Kidney epithelial cell (primary cell): ENCODE measurements at regions not wholly inside any gene's neighbourhood (a gene's known extent, or its start where the extent isn't known, plus 50 kb on each side); places are given as distances from the start of the nearest gene placed in this dataset.
"Not testable (repeated sequence)": the region's sequence is repeated elsewhere in the genome, so short reads cannot be mapped to it uniquely, and the experiment has no call there.

Experiments
- DNase-seq: peaks from one replicate; pipeline ENCODE4 v3.0.0-alpha.2; 2010; ENCODE audit warnings: low read depth
- H3K27me3 ChIP-seq: 2 replicates; pipeline ENCODE4 v1.6.0; 2011; ENCODE audit warnings: low read length; ENCODE audit not compliant: control insufficient read depth, insufficient read depth
- H3K36me3 ChIP-seq: 2 replicates; pipeline ENCODE4 v1.5.1; 2011; ENCODE audit warnings: low read length; ENCODE audit not compliant: control insufficient read depth, insufficient read depth
- H3K4me3 ChIP-seq: 2 replicates; pipeline ENCODE4 v1.5.1; 2011; ENCODE audit warnings: low read depth, mild to moderate bottlenecking, control low read depth, low read length
- CTCF ChIP-seq: IDR thresholded peaks from 2 replicates; pipeline ENCODE4 v1.5.1; 2011; ENCODE audit warnings: mild to moderate bottlenecking, moderate library complexity, low read length, control low read depth, inconsistent platforms; ENCODE audit not compliant: insufficient read depth, poor library complexity, severe bottlenecking

DNA sequence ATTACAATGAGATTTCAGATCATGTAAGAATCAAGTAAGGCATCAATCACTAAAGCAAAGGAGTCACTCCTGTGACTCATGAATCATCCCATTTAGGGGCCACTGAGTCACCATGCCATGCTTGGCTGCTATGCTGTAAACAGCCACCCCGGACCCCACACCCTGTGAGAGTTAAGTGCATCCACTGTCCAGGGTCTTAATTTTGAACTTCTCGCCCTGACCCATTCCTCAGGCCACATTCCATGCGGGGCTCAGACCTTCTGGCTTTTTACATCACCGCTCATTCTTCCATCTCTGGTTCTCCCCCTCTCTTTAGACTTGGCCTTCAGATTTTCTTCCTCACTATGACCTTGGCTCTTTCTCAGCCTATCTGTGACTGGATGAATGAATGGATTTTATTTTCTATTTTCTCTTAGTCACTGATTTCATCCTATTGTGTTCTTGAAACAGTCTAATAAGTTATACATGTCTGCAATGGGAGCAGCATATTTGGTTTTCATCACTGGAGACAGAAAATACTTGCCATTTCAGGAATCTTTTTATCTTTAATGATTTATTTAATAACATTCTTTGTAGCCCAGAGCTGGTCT, 239.6 kb downstream of the SKIDA1 start:
- Histone ChIP-seq H3K27me3 (no peaks in the 10 kb centered on the region), H3K36me3 (no peaks in the 10 kb centered on the region), H3K4me3 (no peak overlapping the region)
- no peak for TF ChIP-seq CTCF
- DNase-seq, result peak; percentile 72

DNA sequence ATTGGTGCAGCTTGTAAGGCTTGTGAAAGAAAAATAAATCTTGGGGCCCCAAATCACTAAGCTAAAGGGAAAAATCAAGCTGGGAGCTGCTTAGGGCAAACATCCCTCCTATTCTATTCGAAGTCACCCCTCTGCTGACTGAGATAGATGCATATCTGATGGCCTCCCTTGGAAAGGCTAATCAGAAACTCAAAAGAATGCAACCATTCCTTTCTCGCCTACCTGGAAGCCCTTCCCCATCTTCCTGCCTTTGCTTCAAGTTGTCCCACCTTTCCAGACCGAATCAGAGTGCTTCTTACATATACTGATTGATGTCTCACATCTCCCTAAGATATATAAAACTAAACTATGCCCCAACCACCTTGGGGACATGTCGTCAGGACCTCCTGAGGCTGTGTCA, 240.3 kb downstream of the SKIDA1 start:
- no peak for DNase-seq
- Histone ChIP-seq H3K36me3 (no peaks in the 10 kb centered on the region), H3K4me3 (no peak overlapping the region), H3K27me3 (no peaks in the 10 kb centered on the region)
- TF ChIP-seq CTCF, result no peak

GRCh38 chr10:21284301-21284700, 241.2 kb downstream of the SKIDA1 start:
- H3K36me3 ChIP-seq, result no peaks in the 10 kb centered on the region
- H3K4me3 ChIP-seq, result no peak overlapping the region
- H3K27me3 ChIP-seq, result no peaks in the 10 kb centered on the region
- no peak for TF ChIP-seq CTCF
- no peak for DNase-seq

DNA sequence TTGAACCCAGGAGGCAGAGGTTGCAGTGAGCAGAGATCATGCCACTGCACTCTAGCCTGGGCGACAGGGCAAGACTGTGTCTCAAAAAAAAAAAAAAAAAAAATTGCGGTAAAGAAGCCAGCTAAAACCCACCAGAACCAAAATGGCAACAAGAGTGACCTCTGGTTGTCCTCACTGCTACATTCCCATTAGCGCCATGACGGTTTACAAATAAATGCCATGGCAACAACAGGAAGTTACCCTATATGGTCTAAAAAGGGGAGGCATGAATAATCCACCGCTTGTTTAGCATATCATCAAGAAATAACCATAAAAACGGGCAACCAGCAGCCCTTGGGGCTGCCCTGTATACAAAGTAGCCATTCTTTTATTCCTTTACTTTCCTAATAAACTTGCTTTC, 242.4 kb downstream of the SKIDA1 start:
- not testable (repeated sequence) for DNase-seq, H3K27me3 ChIP-seq, H3K36me3 ChIP-seq, H3K4me3 ChIP-seq

- no peak for DNase-seq
- Histone ChIP-seq H3K4me3 (no peak overlapping the region), H3K27me3 (no peaks in the 10 kb centered on the region), H3K36me3 (no peaks in the 10 kb centered on the region)
- no peak for TF ChIP-seq CTCF
These were observed 243.6 kb downstream of the SKIDA1 start for GRCh38 chr10:21281765-21282484.

GRCh38 chr10:21280971-21281572, 244.4 kb downstream of the SKIDA1 start:
- Histone ChIP-seq H3K27me3 (no peaks in the 10 kb centered on the region), H3K36me3 (no peaks in the 10 kb centered on the region), H3K4me3 (no peak overlapping the region)
- DNase-seq, result no peak
- no peak for TF ChIP-seq CTCF
